HG03103 (cell line): ENCODE measurements at regions not wholly inside any gene's neighbourhood (a gene's known extent, or its start where the extent isn't known, plus 50 kb on each side); places are given as distances from the start of the nearest gene placed in this dataset.

Experiments
- ATAC-seq: cut with Tn5 transposase; IDR thresholded peaks from one replicate; pipeline ENCODE4 v1.9.1; 2021; ENCODE audit warnings: low read depth; ENCODE audit not compliant: unreplicated experiment

DNA sequence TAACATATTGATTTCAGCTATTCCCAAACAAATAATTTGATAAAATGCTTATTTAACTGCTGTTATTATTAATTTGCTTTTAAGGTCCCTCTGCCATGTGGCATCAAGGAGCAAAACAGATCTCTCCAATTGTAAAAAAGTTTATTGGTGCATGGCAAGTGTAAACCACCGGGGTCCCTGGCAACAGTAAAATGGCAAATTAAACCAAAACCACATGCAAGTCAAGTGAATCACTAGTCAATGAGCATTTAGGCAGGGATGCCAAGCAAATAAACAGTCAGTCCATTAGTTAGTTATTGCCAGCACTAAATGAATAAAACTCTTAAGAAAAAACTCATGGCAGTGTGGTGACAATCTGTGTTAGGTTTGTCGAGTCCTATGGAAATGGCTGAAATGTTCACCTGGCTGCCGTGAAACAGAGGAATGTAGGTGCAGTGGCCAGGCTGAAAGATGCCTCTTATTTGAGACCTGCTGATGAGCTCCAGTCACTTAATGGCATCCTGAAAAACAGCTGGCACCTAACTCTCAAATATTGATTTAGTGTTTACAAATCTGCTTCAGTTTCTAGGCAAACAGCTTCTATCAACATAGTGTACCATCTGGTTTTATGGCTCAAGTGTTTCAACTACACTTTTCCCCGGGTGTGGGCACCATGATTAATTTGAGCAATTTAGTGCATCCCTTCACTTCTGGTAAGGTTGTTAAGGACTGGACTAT, 296.5 kb upstream of the ITGA1 start:
- ATAC-seq, result no peak

- ATAC-seq, result no peak
Measured at GRCh38 chr5:52491818-52492217, 295.9 kb upstream of the ITGA1 start.

- ATAC-seq, result no peak
Measured at GRCh38 chr5:52497133-52497693, 290.5 kb upstream of the ITGA1 start.

GRCh38 chr5:52498607-52499006, 289.1 kb upstream of the ITGA1 start:
- ATAC-seq, result no peak

DNA sequence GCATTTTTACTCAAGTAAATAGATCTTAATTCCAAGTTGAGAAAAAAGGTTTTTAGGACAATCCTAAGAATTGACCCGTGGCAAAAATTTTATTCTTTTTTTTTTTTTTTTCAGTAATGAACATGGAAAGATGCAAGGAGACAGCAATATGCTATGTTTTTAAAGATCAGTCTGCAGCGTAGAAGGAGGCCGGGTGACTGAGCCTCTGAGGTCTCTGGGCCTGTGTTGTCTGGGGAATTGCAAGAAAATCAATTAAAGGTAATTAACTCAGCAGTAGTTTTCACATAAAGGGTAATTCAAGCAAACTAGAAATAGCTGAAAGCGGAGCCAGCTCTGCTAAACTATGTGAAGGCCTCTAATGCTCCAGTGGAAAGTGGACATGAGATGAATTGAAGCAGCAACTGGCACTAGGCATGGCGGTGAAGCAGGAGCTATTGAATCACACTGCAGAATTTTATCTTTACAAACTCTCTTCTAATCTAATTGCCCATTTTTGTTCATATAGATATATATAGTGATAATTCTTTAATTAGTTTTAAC, 285.2 kb upstream of the ITGA1 start:
- ATAC-seq, result no peak

- ATAC-seq, result no peak
Measured at GRCh38 chr5:52504584-52505240, 283.0 kb upstream of the ITGA1 start.

DNA sequence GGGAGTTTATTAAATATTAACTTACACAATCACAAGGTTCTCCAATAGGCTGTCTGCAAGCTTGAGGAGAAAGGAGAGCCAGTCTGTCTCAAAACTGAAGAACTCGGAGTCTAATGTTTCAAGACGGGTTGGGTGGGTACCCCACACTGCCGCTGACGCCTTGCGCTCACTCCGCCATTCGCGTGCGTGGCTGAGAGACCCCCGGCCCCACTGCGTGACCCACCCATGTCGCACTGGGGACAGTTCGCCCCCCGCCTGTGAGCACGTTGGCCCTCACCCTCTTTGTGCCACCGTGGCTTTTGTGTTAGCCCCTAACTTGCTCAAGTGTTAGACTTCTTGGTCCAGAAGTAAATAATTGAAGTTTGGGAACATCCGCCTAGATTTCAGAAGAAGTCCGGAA, 270.0 kb upstream of the ITGA1 start:
- no peak for ATAC-seq

DNA sequence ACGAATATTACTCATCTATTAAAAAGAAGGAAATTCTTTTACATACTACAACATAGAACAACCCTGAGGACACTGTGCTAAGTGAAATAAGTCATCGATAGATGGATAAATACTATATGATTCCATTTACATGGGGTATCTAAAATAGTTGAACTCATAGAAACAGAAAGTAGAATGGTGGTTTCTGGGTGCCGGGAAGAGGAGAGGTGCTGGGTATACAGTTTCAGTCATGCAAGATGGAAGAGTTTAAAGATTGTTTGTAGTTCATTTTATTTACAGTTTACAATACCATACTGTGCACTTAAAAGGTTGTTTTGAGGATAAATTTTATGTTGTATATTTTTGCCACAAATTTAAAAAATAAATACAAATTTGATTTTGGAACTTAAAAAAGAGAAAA, 267.5 kb upstream of the ITGA1 start:
- no peak for ATAC-seq

GRCh38 chr5:52521236-52521635, 266.5 kb upstream of the ITGA1 start:
- no peak for ATAC-seq

GRCh38 chr5:52523701-52524100, 264.0 kb upstream of the ITGA1 start:
- no peak for ATAC-seq

DNA sequence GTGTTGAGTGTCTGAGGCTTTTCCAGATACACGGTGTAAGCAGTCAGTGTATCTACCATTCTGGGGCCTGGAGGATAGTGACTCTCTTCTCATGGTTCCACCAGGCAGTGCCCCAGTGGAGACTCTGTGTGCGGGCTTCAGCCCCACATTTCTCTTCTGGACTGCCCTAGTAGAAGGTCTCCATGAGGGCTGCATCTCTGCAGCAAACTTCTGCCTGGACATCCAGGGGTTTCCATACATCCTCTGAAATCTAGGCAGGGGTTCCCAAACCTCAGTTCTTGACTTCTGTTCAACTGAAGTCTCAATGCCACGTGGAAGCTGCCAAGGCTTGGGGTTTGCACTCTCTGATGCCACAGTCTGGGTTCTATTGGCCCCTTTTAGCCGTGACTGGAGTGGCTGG, 256.6 kb upstream of the ITGA1 start:
- ATAC-seq, result no peak

DNA sequence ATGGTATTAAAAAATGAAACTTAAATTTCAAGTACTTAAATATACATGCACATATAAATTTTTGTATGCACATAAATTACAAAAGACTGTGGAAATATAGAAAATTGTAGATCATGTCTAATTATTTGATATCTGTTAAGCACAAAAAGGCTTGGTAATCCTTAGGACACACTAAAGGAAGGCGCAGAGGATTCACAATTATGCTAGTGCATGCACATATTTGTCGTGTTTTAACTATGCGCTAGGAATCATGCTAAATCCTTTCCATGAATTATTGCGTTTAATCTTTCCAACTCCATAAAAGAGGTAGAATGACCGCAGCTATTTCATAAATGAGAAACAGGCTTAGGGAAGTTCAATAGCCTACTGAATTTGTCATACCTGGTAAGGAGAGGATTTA, 244.1 kb upstream of the ITGA1 start:
- ATAC-seq, result no peak

DNA sequence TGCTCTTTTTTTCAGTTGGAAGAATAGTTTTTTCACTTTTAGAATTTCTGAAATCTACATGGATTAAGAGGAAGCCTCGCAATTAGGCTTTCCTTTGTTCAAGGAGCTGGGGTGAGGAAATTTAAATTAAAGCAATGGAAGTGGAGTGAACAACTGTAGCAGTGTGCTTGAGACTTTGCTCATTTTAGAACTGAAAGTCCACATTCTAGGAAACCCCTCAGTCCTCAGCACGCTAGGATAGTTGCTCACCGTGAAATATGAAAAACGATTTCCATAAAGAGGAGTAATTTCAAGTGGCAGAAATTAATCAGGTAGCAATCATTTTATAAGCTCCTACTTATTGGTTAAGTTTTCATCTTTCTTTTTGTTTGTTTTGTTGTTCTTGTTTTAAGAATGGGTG, 243.0 kb upstream of the ITGA1 start:
- no peak for ATAC-seq

GRCh38 chr5:52554293-52554692, 233.4 kb upstream of the ITGA1 start:
- ATAC-seq, result no peak

GRCh38 chr5:52560366-52560765, 227.3 kb upstream of the ITGA1 start:
- no peak for ATAC-seq

GRCh38 chr5:52562473-52562872, 225.2 kb upstream of the ITGA1 start:
- no peak for ATAC-seq

GRCh38 chr5:52564587-52564986, 223.1 kb upstream of the ITGA1 start:
- ATAC-seq, result no peak

- ATAC-seq, result no peak
Measured at GRCh38 chr5:52577546-52577945, 210.2 kb upstream of the ITGA1 start.

- ATAC-seq, result no peak
Measured at GRCh38 chr5:52579391-52579790, 208.3 kb upstream of the ITGA1 start.

- no peak for ATAC-seq
Measured at GRCh38 chr5:52580921-52581320, 206.8 kb upstream of the ITGA1 start.

- ATAC-seq, result no peak
Measured at GRCh38 chr5:52582313-52582712, 205.4 kb upstream of the ITGA1 start.

DNA sequence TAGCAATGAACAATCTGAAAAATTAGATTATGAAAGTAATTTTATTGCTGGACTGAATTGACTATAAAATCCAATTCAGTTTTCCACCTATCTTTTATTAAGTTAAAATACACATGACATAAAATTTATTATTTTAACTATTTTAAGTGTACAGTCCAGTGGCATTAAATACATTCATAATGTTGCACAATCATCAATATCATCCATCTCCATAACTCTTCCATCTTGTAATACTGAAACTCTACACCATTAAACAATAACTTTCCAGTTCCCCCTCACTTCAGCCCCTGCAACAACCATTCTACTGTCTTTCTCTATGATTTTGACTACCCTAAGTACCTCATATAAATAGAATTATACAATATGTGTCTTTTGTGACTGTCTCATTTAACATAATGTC, 200.6 kb upstream of the ITGA1 start:
- no peak for ATAC-seq
